IPS-NIHi11 (cell line): ENCODE measurements at regions not wholly inside any gene's neighbourhood (a gene's known extent, or its start where the extent isn't known, plus 50 kb on each side); places are given as distances from the start of the nearest gene placed in this dataset.

ENCODE experiments used
- DNase-seq: peaks from one replicate; pipeline ENCODE4 v3.0.0; 2012; ENCODE audit warnings: mixed read lengths, low spot score

DNA sequence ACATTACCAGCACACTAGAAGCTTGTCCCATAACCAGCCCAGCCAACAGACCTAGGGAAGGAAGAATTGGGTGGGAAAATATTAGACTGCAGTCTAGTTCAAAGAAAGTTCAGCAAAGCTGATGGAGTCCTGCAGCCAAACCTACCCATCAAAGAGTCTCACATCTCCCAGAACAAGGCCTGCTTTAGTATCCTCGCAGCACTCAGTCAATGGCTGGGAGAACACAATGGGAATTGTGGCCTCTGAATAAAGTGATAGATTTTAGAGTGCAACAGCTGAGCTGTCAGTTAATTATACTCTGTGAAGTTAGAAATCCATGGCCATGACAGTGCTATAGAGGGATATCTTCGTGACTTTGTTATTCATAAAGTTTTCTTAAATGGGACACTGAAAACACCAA is 207.2 kb upstream of the NAALADL2 start:
- DNase-seq: no peak

GRCh38 chr3:174659511-174659910 is 199.6 kb upstream of the NAALADL2 start:
- no peak for DNase-seq

DNA sequence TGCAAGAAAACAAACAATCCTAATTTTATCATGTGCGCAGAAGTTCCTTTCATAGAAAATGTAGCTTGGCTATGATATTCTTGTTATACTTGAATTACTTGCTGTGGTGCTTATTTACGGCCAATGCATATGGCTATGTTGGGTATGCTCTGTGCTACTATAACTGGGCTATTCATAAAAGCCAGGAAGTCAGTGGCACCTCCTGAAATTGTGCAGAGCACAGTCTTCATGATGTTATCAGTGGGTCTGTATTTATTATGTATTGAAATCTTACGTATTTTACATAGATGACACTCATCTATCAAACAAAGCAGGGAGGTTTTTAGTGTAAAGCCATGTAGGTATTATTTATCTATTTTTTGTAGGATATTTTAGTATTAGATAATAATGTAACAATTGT is 196.5 kb upstream of the NAALADL2 start:
- no peak for DNase-seq

GRCh38 chr3:174667386-174667785 is 191.7 kb upstream of the NAALADL2 start:
- no peak for DNase-seq

- no peak for DNase-seq
These were observed 183.7 kb upstream of the NAALADL2 start for GRCh38 chr3:174675406-174675805.

DNA sequence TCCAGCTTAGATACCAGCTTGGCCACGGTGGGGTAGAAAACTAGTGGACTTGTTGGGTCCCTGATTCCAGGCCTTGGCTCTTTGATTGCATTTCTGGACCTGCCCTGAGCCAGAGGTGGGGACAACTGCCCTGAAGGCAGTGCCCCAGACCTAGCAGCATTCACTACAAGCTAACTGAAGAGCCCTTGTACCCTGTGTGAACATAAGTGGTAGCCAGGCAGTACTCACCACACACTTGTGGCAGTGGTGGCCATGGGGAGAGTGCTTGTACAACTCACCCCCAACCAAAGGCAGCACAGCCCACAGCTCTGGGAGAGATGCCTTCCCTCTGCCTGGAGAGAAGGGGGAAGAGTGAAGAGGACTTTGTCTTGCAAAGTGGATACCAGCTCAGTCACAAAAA is 177.3 kb upstream of the NAALADL2 start:
- DNase-seq: no peak

GRCh38 chr3:174685796-174686195 is 173.3 kb upstream of the NAALADL2 start:
- no peak for DNase-seq

GRCh38 chr3:174697310-174697709 is 161.8 kb upstream of the NAALADL2 start:
- no peak for DNase-seq

DNA sequence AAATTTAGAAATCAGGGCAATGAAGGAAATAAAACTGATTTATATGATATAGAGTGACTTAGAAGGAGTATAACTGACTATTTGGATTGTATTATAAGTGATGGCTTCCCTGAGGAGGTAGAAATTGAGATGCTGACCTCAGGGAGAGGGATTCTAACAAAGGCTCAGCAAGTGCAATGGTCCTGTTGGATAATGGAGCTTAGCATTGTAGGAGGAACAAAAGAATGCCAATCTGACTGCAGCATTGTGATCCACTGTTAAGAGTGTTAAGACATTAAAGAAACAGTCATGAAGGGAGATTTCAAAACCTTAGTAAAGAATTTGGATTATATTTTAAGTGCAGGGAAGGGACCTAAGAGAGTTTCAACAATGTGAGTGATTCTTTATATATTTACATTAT is 158.4 kb upstream of the NAALADL2 start:
- DNase-seq: peak; percentile 17

DNA sequence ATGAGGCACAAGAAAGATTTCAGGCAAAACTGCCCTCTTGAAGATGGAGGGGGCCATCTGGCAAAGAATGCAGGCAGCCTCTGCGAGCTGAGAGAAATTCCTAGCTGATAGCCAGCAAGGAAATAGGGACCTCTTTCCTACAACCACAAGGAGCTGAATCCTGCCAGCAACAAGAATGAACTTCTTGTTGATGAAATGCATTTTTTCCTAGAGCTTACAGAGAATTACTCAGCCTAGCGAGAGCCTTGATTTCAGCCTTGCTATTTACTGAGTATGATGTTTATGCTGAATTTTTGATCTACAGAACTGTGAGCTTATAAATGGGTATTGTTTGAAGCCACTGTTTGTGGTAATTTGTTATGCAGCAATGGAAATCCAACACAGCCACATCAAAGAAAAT is 148.5 kb upstream of the NAALADL2 start:
- DNase-seq: no peak

GRCh38 chr3:174715386-174715785 is 143.7 kb upstream of the NAALADL2 start:
- no peak for DNase-seq

DNA sequence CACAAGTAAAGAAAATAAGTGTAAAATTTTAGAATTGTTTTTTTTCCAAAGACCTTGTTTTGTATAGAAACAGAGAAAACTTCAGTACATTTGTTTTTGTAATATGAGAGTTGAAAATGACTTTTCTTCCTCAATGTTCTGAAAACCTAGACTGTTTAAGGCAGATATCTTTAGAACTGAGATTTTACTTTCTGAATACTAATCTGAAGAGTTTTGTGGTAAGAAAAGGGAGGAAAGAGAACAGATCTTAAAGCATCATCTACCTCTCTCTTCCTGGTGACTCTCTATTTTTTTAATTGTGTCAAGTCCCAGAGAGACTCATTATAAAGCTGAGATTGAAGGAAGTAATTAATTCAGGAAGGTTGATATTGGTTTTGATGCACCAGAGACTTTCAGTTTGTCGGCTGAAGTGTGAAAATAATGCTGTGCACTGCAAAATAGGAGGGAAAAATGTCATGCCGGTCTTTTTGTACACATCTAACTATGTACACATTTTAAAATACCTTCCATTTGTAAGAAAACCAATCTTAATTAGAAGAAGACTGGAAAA is 142.1 kb upstream of the NAALADL2 start:
- DNase-seq: no peak

GRCh38 chr3:174720717-174721116 is 138.4 kb upstream of the NAALADL2 start:
- DNase-seq: no peak

DNA sequence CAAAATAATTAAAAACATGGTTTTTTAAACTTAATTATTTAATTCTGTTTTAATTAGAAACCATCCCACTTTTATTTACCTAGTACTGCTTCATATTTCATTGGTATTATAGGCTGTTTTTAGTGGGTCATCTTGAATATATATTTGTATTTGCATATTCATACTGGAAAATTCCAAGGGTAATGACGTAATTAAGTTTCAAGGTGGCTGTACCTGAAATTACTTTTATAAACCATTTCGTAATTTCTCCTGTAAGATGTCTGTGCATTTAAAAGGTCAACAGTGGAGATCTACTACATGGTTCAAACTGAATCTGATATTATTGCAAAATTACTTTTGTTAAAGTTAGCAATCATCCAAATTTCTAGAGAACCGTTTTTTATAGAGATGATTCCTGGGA is 133.8 kb upstream of the NAALADL2 start:
- DNase-seq: no peak

DNA sequence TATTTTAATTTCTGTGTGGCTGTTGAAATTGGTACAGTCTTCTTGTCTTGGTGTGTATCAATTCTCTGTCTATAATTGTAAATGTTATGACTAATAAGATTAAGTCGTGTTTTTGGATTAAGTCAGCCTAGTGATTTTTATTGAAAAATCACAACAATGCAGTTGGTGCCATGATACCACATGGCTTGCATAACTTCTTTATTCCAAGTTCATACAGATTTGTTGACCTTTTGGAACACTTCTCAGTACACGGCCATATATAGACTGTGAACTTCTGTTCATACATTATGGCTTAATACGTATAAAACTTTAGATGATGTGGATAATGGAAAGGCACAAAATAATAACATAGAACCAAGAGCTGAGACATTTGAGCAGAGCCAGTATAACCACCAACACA is 121.2 kb upstream of the NAALADL2 start:
- no peak for DNase-seq

GRCh38 chr3:174749143-174749542 is 110.0 kb upstream of the NAALADL2 start:
- no peak for DNase-seq

DNA sequence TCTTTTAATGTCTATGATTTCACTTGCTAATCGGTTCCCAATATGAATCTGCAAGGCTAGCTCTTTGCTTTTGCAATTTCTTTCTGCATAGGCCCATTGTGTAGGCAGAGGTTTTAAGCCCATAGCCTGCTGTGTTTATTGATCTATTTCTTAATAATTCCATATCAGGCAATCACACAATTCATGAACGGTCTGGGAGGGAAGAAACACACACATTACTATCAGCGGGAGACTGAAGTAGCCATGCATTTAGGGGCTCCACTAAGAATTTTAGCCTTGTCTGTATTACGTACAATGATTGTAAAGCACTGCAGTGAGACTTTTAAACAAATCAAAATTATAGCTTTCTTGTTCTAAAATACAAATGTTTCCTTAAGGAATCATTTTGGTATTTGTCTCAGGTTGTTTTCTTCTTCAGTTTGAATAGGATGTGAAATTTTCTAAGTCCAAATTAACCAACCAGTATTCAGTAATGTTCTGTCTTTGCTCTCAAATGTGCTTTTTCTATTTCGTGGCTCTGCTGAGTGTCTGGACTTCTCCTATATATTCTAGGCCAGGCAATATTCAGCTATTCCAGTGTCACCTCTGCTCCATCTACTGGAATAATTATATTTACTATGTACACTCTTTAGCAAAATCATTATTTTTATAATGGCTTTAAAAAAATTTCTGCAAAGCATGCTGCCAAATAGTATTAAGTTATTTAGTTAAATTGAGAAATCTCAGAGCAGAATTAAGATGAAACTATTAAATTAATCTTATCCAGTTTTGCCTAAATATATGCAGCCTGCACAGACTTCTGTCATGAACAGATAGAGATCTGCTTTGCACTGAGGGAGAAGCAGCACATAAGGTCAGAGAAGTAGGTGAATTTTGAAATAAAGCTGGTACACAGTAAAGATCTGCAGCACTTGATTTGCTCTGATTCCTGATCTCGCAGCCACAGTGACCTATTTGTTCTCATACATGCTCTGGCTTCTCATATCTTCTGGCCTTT is 103.0 kb upstream of the NAALADL2 start:
- DNase-seq: no peak

GRCh38 chr3:174758943-174759342 is 100.2 kb upstream of the NAALADL2 start:
- no peak for DNase-seq

DNA sequence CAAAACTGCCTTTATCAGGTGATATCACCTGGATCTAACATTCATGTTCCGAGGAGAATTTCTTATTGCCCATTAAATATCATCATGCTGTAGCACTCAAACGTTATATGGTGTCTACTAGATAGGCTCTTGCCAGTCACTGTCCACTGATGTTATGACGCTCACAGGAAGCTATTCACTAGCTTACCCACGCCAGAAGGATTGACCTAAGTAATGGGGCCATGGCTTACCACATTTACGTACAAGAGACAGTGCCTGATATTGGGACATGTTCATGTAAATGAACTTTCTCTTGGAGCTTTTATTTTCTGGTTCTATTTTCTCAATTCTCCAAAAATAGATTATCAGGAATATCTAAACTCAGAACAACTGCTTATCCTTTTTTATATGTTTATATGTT is 91.7 kb upstream of the NAALADL2 start:
- DNase-seq: no peak

DNA sequence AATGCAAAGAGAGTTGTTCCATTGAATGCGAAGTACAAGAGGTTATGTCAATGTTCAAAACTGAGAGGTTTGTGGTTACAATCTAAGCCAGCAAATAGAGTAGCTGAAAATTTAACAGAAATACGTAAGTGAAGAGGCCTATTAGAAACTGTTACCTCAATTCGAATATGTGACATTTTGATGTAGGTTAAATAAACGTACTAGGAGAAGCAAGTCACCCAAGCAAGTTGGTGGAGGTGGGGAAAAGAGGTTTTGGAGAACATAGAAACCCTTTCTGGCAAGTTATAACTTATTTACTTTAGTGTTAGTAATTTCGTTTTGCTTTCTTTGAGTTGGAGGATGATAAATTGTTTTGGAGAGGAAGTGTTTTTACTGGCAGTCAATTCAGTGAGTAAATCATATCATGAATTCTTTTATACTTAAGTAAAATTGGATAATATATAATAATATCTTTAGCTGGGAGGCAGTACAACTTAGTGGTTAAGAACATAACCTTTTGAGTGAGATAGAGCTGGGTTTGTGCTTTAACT is 91.2 kb upstream of the NAALADL2 start:
- DNase-seq: no peak

GRCh38 chr3:174769171-174769570 is 90.0 kb upstream of the NAALADL2 start:
- DNase-seq: no peak

DNA sequence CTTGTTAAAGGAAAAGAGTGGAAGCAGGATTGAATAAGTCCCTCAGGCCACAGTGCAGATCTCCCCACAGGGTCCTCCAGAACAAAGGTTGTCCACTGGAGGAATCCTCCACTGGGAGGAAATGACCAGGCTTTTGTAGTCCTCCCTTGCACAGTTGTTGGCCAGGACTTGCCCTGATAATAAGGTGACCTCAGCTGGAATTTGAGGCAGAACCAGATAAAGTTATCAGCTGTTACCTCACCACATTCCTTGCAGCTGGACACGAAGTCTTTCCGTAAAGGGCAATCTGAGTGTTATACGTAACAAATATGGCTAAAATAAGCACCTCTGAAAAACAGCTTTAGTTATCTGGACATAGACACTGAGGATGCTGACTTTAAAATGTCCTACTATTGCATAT is 83.5 kb upstream of the NAALADL2 start:
- no peak for DNase-seq

DNA sequence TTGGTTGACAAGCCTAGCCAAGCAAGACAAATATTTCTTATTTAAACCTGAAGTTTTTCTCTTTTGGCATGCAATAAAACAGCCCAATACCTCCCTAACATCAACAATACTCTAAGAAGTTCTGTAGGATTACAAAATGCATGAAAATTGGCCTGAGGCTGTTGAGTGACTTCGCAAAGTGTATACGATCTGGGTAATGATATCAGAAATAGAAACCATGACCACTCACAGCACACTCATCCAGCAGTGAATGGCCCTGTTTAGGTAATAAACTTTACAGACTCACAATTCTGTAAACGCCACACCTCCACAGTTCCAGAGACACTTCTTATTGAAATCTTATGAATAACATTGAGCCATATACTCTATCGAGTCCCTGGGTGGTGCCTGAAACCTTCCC is 83.0 kb upstream of the NAALADL2 start:
- DNase-seq: no peak
